ENCODE measurements at regions not wholly inside any gene's neighbourhood (a gene's known extent, or its start where the extent isn't known, plus 50 kb on each side); places are given as distances from the start of the nearest gene placed in this dataset.

DNA sequence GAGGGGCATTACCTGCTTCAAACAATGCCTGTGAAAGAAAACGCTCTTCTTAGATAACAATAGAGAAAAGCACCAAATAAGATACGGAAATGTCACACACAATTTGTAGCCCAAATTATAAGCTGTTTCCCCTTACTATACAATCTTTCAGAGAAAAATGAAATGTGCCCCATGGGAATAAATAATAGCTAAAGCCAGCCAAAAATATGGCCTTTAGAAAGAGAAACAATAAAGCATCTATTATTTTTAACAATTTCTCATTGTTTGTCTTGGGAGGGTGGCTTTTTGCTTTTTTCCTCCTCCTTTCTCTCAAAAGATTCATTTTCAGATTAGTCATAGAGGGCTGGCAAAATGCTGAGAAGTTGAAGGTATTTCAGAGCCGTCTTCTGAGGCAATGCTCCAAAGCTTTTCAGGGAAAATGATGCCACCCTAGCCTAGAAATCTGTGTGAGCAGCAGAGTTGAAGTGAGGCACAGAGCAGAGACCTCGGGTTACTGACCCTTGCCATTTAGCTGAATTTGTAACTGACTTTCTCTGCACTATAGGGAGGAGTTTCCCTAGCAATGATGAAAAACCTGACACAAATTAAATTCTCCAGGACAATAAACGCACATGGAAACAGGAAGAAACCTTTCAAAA, 86.3 kb upstream of the PRICKLE2 start:
- FAIRE-seq: no peak
- Histone ChIP-seq H3K27ac (ENCODE audit: low read depth in 2 of 2, low read length in 2 of 2) (no peak overlapping the region), H3K27me3 (ENCODE audit: control insufficient read depth, insufficient read depth, low read length) (no peaks in the 10 kb centered on the region), H3K36me3 (ENCODE audit: control insufficient read depth in 2 of 3, insufficient read depth in 3 of 3, low read length in 3 of 3) (no peaks in the 10 kb centered on the region), H3K9me3 (ENCODE audit: control insufficient read depth in 2 of 3, insufficient read depth in 1 of 3, low read length in 3 of 3) (no peaks in the 10 kb centered on the region), H3K4me3 (ENCODE audit: low read length in 3 of 3) (no peak overlapping the region), H3K4me1 (ENCODE audit: control insufficient read depth in 2 of 3, insufficient read depth in 2 of 3, low read depth in 1 of 3, low read length in 3 of 3) (no peaks in the 10 kb centered on the region), H3K9ac (ENCODE audit: low read length in 3 of 3) (no peak overlapping the region)
- TF ChIP-seq, protein P1, sequence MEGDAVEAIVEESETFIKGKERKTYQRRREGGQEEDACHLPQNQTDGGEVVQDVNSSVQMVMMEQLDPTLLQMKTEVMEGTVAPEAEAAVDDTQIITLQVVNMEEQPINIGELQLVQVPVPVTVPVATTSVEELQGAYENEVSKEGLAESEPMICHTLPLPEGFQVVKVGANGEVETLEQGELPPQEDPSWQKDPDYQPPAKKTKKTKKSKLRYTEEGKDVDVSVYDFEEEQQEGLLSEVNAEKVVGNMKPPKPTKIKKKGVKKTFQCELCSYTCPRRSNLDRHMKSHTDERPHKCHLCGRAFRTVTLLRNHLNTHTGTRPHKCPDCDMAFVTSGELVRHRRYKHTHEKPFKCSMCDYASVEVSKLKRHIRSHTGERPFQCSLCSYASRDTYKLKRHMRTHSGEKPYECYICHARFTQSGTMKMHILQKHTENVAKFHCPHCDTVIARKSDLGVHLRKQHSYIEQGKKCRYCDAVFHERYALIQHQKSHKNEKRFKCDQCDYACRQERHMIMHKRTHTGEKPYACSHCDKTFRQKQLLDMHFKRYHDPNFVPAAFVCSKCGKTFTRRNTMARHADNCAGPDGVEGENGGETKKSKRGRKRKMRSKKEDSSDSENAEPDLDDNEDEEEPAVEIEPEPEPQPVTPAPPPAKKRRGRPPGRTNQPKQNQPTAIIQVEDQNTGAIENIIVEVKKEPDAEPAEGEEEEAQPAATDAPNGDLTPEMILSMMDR (IDR thresholded peaks at IDR 0.05; ENCODE audit: borderline replicate concordance, extremely low read depth, insufficient read depth): no peak
- intact Hi-C loops (cut with DNase I): no loop called here
- DNase-seq: no peak

DNA sequence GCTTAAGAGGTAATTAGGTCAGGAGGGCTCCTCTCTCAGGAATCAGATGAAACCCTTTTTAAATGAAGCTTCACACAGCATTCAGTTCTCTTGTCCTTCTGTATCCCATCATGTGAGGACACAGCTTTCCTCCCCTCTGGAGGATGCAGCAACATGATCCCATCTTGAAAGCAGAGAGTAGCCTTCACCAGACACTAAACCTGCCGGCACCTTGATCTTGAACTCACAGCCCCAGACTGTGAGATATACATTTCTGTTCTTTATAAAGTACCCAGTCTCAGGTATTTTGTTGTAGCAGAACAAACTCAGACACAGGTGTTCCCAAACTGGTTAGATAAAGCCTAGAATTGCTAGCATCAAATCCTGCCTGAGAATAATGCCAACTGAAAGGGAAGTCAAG, 83.7 kb upstream of the PRICKLE2 start:
- no peak overlapping the region for H3K9ac ChIP-seq (ENCODE audit: low read length in 3 of 3)
- FAIRE-seq (no peak), DNase-seq (no peak)
- H3K36me3 ChIP-seq (ENCODE audit: control insufficient read depth in 2 of 3, insufficient read depth in 3 of 3, low read length in 3 of 3): no peaks in the 10 kb centered on the region
- no peak overlapping the region for H3K4me3 ChIP-seq (ENCODE audit: low read length in 3 of 3)
- TF ChIP-seq, protein P1 (IDR thresholded peaks at IDR 0.05; ENCODE audit: borderline replicate concordance, extremely low read depth, insufficient read depth): no peak
- H3K9me3 ChIP-seq (ENCODE audit: control insufficient read depth in 2 of 3, insufficient read depth in 1 of 3, low read length in 3 of 3): no peaks in the 10 kb centered on the region
- intact Hi-C loops (cut with DNase I): no loop called here
- no peak overlapping the region for H3K27ac ChIP-seq (ENCODE audit: low read depth in 2 of 2, low read length in 2 of 2)
- H3K4me1 ChIP-seq (ENCODE audit: control insufficient read depth in 2 of 3, insufficient read depth in 2 of 3, low read depth in 1 of 3, low read length in 3 of 3): no peaks in the 10 kb centered on the region
- no peaks in the 10 kb centered on the region for H3K27me3 ChIP-seq (ENCODE audit: control insufficient read depth, insufficient read depth, low read length)

DNA sequence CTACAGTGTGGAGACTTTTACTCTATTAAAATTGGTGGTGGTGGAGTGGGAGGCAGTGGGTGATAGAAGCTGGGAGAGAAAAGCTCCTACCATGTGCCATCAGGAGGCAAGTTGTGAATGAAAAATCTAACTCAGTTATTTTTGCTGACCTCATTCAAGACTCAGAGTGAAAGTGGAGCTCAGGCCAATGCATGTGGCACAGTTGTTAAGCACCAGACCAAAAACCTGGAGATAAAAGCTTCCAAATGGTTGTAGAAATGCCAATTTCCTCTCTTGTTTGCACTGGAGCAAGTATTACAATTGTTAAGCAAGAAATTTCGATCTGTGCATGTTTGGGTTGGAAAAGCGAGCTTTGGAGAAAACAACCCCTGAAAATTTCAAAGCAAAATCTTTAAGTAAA, 81.5 kb upstream of the PRICKLE2 start:
- no peaks in the 10 kb centered on the region for H3K9me3 ChIP-seq (ENCODE audit: control insufficient read depth in 2 of 3, insufficient read depth in 1 of 3, low read length in 3 of 3)
- no peaks in the 10 kb centered on the region for H3K4me1 ChIP-seq (ENCODE audit: control insufficient read depth in 2 of 3, insufficient read depth in 2 of 3, low read depth in 1 of 3, low read length in 3 of 3)
- TF ChIP-seq, protein P1 (IDR thresholded peaks at IDR 0.05; ENCODE audit: borderline replicate concordance, extremely low read depth, insufficient read depth): no peak
- no peak for FAIRE-seq
- intact Hi-C loops (cut with DNase I): no loop called here
- no peaks in the 10 kb centered on the region for H3K27me3 ChIP-seq (ENCODE audit: control insufficient read depth, insufficient read depth, low read length)
- no peak overlapping the region for H3K4me3 ChIP-seq (ENCODE audit: low read length in 3 of 3)
- no peak for DNase-seq
- no peaks in the 10 kb centered on the region for H3K36me3 ChIP-seq (ENCODE audit: control insufficient read depth in 2 of 3, insufficient read depth in 3 of 3, low read length in 3 of 3)
- no peak overlapping the region for H3K27ac ChIP-seq (ENCODE audit: low read depth in 2 of 2, low read length in 2 of 2)
- H3K9ac ChIP-seq (ENCODE audit: low read length in 3 of 3): no peak overlapping the region

DNA sequence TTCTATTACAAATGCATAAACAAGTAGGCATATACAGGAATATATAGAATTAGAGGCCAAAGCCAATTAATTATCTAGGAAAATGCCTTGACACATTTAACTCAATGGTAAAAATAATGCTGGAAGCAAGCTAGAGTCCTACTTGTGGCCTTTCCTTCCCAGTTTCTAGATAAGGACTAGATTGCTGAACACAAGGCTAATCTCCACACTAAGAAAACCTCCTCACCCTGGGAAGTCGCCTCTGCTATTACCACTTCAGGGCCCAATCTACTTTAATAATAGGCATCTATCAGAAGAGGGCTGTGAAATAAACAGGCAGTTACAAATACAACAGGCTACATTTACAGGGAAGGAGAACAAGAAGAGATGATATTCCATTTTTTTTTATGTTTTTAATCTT, 80.5 kb upstream of the PRICKLE2 start:
- Histone ChIP-seq H3K4me1 (ENCODE audit: control insufficient read depth in 2 of 3, insufficient read depth in 2 of 3, low read depth in 1 of 3, low read length in 3 of 3) (no peaks in the 10 kb centered on the region), H3K9ac (ENCODE audit: low read length in 3 of 3) (no peak overlapping the region), H3K4me3 (ENCODE audit: low read length in 3 of 3) (no peak overlapping the region), H3K36me3 (ENCODE audit: control insufficient read depth in 2 of 3, insufficient read depth in 3 of 3, low read length in 3 of 3) (no peaks in the 10 kb centered on the region), H3K27ac (ENCODE audit: low read depth in 2 of 2, low read length in 2 of 2) (no peak overlapping the region), H3K9me3 (ENCODE audit: control insufficient read depth in 2 of 3, insufficient read depth in 1 of 3, low read length in 3 of 3) (no peaks in the 10 kb centered on the region), H3K27me3 (ENCODE audit: control insufficient read depth, insufficient read depth, low read length) (no peaks in the 10 kb centered on the region)
- intact Hi-C loops (cut with DNase I): no loop called here
- no peak for DNase-seq
- TF ChIP-seq, protein P1 (IDR thresholded peaks at IDR 0.05; ENCODE audit: borderline replicate concordance, extremely low read depth, insufficient read depth): no peak
- no peak for FAIRE-seq

Measured in kidney (tissue), 13 donors.